Ovary (tissue), 7 donors: ENCODE measurements at regions not wholly inside any gene's neighbourhood (a gene's known extent, or its start where the extent isn't known, plus 50 kb on each side); places are given as distances from the start of the nearest gene placed in this dataset.

Experiments
- DNase-seq, 5 donors: peaks; one replicate each; pipeline ENCODE4 v3.0.0-alpha.2; 2019 to 2020
- H3K27ac ChIP-seq, 2 donors: fragments of 200-600 bp; one replicate each; pipeline versions ENCODE4 v1.5.1 to v1.8.0; 2019 to 2022
- H3K27me3 ChIP-seq: fragments of 200-600 bp; one replicate; pipeline ENCODE4 v1.8.0; 2022
- H3K36me3 ChIP-seq: fragments of 200-600 bp; sonication (generic); one replicate; pipeline ENCODE4 v1.5.1; 2019
- H3K4me1 ChIP-seq: one replicate; pipeline ENCODE4 v1.8.1; 2013; ENCODE audit warnings: mild to moderate bottlenecking, moderate library complexity; ENCODE audit not compliant: insufficient read depth
- H3K4me3 ChIP-seq: fragments of 200-600 bp; sonication (generic); one replicate; pipeline ENCODE4 v1.5.1; 2017
- H3K9me3 ChIP-seq, 2 donors: fragments of 200-600 bp in 1 of 2; sonication (generic) in 1 of 2; one replicate each; pipeline versions ENCODE4 v1.5.1 to v1.8.1; 2013 to 2019; ENCODE audit warnings: mild to moderate bottlenecking in 1 of 2, moderate library complexity in 1 of 2
- EP300 ChIP-seq: sonication (generic); formaldehyde crosslinking; IDR thresholded peaks from one replicate; pipeline ENCODE4 v1.6.1; 2017; ENCODE audit warnings: antibody characterized with exemption
- POLR2A ChIP-seq: fragments of 450-650 bp; IDR thresholded peaks from one replicate; pipeline ENCODE4 v1.6.1; 2017; ENCODE audit warnings: antibody characterized with exemption, mild to moderate bottlenecking, moderate library complexity
- WGBS, 3 donors: extraction: QIAGEN DNeasy Blood & Tissue Kit in 1 of 3; methylation state at CpG; one replicate each; pipeline versions ENCODE4 v1.1.5 to v1.1.7; 2013 to 2017; 5-methylcytosine and 5-hydroxymethylcytosine counted together
- intact Hi-C, 4 donors: fragments of 100-400 bp; cut with DNase I; formaldehyde crosslinking; loops; one replicate each; pipeline versions ENCODE4 v1.11.0 to v1.15.1; 2022 to 2023
- TF ChIP-seq, protein P1 (sequence below), 3 donors: fragments of 450-650 bp in 2 of 3; fragments of 200-600 bp in 1 of 3; IDR thresholded peaks; one replicate each; pipeline versions ENCODE4 v1.5.1 to v1.8.0; 2016 to 2022; ENCODE audit warnings: antibody characterized with exemption in 3 of 3, mild to moderate bottlenecking in 1 of 3
- donor health status: DM: no; HTN: no; CAD: no; lungs with moderate emphysema.
- donor health status: DM: no; HTN: no; CAD: no.
- donor health status: Bipolar disorder and iron deficiency.
- donor health status: DM: no; HTN: no; CAD: no.
- donor health status: DM: yes; HTN: yes; CAD: no.

DNA sequence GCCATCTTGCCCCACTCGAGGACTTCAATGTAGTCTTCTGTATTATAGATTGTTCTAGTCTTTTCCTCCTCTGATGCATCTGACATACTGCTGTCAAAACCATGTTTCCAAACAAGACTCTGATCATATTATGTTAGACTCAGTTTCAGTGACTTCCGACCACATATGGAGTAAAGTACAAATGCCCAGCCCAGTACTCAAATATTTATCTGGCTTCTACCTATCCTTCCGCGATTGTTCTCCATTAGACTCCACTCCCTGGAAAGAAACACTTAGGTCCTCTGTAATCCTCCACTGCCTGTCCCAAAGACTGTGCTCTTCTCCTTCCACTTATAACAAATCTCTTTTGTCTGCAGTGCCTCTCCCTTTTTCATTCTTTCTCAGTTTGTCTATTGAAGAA lies 439.5 kb downstream of the EFNB2 start:
- H3K9me3 ChIP-seq: no peaks in the 10 kb centered on the region
- H3K4me3 ChIP-seq: no peak overlapping the region
- no peaks in the 10 kb centered on the region for H3K36me3 ChIP-seq
- WGBS, 3 donors: 94 to 96% (median 95%) methylated on average over 4 of the region's 4 CpGs
- no peaks in the 10 kb centered on the region for H3K27me3 ChIP-seq
- H3K4me1 ChIP-seq: no peaks in the 10 kb centered on the region
- no peak overlapping the region for H3K27ac ChIP-seq
- TF ChIP-seq, protein P1, sequence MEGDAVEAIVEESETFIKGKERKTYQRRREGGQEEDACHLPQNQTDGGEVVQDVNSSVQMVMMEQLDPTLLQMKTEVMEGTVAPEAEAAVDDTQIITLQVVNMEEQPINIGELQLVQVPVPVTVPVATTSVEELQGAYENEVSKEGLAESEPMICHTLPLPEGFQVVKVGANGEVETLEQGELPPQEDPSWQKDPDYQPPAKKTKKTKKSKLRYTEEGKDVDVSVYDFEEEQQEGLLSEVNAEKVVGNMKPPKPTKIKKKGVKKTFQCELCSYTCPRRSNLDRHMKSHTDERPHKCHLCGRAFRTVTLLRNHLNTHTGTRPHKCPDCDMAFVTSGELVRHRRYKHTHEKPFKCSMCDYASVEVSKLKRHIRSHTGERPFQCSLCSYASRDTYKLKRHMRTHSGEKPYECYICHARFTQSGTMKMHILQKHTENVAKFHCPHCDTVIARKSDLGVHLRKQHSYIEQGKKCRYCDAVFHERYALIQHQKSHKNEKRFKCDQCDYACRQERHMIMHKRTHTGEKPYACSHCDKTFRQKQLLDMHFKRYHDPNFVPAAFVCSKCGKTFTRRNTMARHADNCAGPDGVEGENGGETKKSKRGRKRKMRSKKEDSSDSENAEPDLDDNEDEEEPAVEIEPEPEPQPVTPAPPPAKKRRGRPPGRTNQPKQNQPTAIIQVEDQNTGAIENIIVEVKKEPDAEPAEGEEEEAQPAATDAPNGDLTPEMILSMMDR (IDR thresholded peaks at IDR 0.05): no peak
- TF ChIP-seq EP300 (no peak), POLR2A (no peak)
- no peak for DNase-seq
- intact Hi-C loops: no loop called here

GRCh38 chr13:106095406-106095805 lies 440.1 kb downstream of the EFNB2 start:
- H3K4me3 ChIP-seq: no peak overlapping the region
- no peak for TF ChIP-seq POLR2A
- WGBS, 3 donors: 84 to 86% (median 84%) methylated on average over 4 of the region's 4 CpGs
- no peaks in the 10 kb centered on the region for H3K4me1 ChIP-seq
- intact Hi-C loops: no loop called here
- no peak for DNase-seq
- H3K27ac ChIP-seq: no peak overlapping the region
- no peaks in the 10 kb centered on the region for H3K36me3 ChIP-seq
- H3K9me3 ChIP-seq: no peaks in the 10 kb centered on the region
- no peaks in the 10 kb centered on the region for H3K27me3 ChIP-seq

- DNase-seq: no peak
- WGBS, 3 donors: 67 to 72% (median 68%) methylated on average over 2 of the region's 2 CpGs
- Histone ChIP-seq H3K36me3 (no peaks in the 10 kb centered on the region), H3K9me3 (no peaks in the 10 kb centered on the region), H3K27ac (no peak overlapping the region), H3K27me3 (no peaks in the 10 kb centered on the region), H3K4me3 (no peak overlapping the region), H3K4me1 (no peaks in the 10 kb centered on the region)
- intact Hi-C loops: no loop called here
- TF ChIP-seq POLR2A: no peak
- TF ChIP-seq, protein P1 (IDR thresholded peaks at IDR 0.05): no peak
- no peak for TF ChIP-seq EP300
Observed at GRCh38 chr13:106090001-106090400, 445.5 kb downstream of the EFNB2 start.

- no peaks in the 10 kb centered on the region for H3K36me3 ChIP-seq
- TF ChIP-seq, protein P1 (IDR thresholded peaks at IDR 0.05): no peak
- intact Hi-C loops: no loop called here
- H3K27ac ChIP-seq: no peak overlapping the region
- DNase-seq: no peak
- H3K4me1 ChIP-seq: no peaks in the 10 kb centered on the region
- WGBS, 3 donors: 58 to 67% (median 63%) methylated on average over 8 of the region's 8 CpGs
- H3K9me3 ChIP-seq: no peaks in the 10 kb centered on the region
- H3K27me3 ChIP-seq: no peaks in the 10 kb centered on the region
- no peak overlapping the region for H3K4me3 ChIP-seq
Observed at GRCh38 chr13:106089261-106089980, 446.0 kb downstream of the EFNB2 start.

DNA sequence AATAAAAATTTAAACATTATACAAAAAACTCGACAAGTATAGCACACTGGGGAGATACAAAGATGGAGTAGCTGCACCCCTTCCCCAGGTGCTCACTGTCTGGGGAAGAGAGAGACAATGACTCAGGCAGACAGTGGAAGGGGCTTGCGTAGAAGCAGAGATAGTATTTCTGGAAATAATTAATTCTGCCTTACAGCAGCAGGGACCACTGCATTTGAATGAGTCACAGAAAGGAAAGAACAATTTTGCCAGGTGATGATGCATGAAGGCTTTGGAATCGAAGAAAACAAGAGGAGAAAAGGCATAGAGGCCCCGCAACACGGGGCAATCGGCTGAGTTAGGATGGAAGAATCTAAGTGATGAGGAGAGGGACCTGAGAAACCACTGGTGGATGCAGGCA lies 447.4 kb downstream of the EFNB2 start:
- no peaks in the 10 kb centered on the region for H3K4me1 ChIP-seq
- no peak for DNase-seq
- H3K4me3 ChIP-seq: no peak overlapping the region
- H3K27me3 ChIP-seq: no peaks in the 10 kb centered on the region
- H3K36me3 ChIP-seq: no peaks in the 10 kb centered on the region
- TF ChIP-seq EP300: no peak
- TF ChIP-seq POLR2A: no peak
- TF ChIP-seq, protein P1 (IDR thresholded peaks at IDR 0.05): no peak
- intact Hi-C loops: no loop called here
- H3K9me3 ChIP-seq: no peaks in the 10 kb centered on the region
- H3K27ac ChIP-seq: no peak overlapping the region
- WGBS, 3 donors: 82 to 84% (median 82%) methylated on average over 6 of the region's 6 CpGs
